ENCODE measurements at regions not wholly inside any gene's neighbourhood (a gene's known extent, or its start where the extent isn't known, plus 50 kb on each side); places are given as distances from the start of the nearest gene placed in this dataset.

GRCh38 chr10:76647301-76647700 is 990.3 kb downstream of the KCNMA1 start:
- Histone ChIP-seq H2BK20ac (ENCODE audit: low read length) (no peak overlapping the region), H2BK120ac (replicated peaks; ENCODE audit: low read depth, low read length) (no peak overlapping the region), H3K4me1 (replicated peaks in 1 of 4; ENCODE audit: control insufficient read depth in 3 of 4, insufficient read depth in 4 of 4, low read length in 3 of 4) (peaks cover 0 to 5% (median 3%) of the 10 kb centered on the region in 4 experiments; a peak in 4 of 7 replicates), H4K8ac (ENCODE audit: extremely low read depth, insufficient read depth, low read length) (no peak overlapping the region), H4K91ac (replicated peaks; ENCODE audit: insufficient read length, low read length) (no peak overlapping the region), H2BK5ac (ENCODE audit: low read depth, low read length) (no peak overlapping the region), H2BK12ac (ENCODE audit: low read depth, low read length) (no peak overlapping the region), H3K27me3 (replicated peaks in 1 of 4; ENCODE audit: control insufficient read depth in 3 of 4, extremely low read depth in 1 of 4, insufficient read depth in 3 of 4, low read length in 3 of 4) (no peaks in the 10 kb centered on the region), H3K79me1 (ENCODE audit: low read depth, low read length) (no peaks in the 10 kb centered on the region), H3K14ac (ENCODE audit: insufficient read length) (no peak overlapping the region), H4K20me1 (replicated peaks in 1 of 2; ENCODE audit: control insufficient read depth in 1 of 2, insufficient read depth in 2 of 2, low read length in 2 of 2) (no peaks in the 10 kb centered on the region), H3K9ac (replicated peaks in 1 of 4; ENCODE audit: extremely low read depth in 1 of 4, low read depth in 3 of 4, low read length in 3 of 4) (no peak overlapping the region), H3K79me2 (ENCODE audit: control insufficient read depth in 1 of 2, insufficient read depth in 2 of 2, low read length in 2 of 2) (no peaks in the 10 kb centered on the region), H3K23me2 (ENCODE audit: low read depth, low read length) (peaks cover 3% of the 10 kb centered on the region; the same call in 1 of the 2 replicates), H2AFZ (ENCODE audit: low read length) (no peak overlapping the region), H3K4ac (replicated peaks; ENCODE audit: insufficient read length, low read depth, low read length) (no peak overlapping the region), H2BK15ac (ENCODE audit: low read length) (no peak overlapping the region), H3K36me3 (ENCODE audit: control insufficient read depth in 2 of 4, insufficient read depth in 4 of 4, low read length in 3 of 4) (no peaks in the 10 kb centered on the region), H3K23ac (ENCODE audit: insufficient read length) (no peak overlapping the region), H3K18ac (ENCODE audit: extremely low read depth, low read length) (no peak overlapping the region), H3K4me3 (ENCODE audit: extremely low read depth in 1 of 4, insufficient read depth in 2 of 4, low read depth in 3 of 4, low read length in 4 of 4) (no peak overlapping the region), H4K5ac (ENCODE audit: insufficient read length, low read depth, low read length) (no peak overlapping the region), H3K4me2 (ENCODE audit: insufficient read depth in 1 of 2, low read depth in 2 of 2, low read length in 2 of 2) (no peak overlapping the region), H3K27ac (ENCODE audit: low read depth, low read length) (no peak overlapping the region), H3K9me3 (ENCODE audit: insufficient read depth in 2 of 2, low read depth in 1 of 2, low read length in 1 of 2) (no peaks in the 10 kb centered on the region), H2AK5ac (ENCODE audit: low read depth, low read length) (no peak overlapping the region), H3K56ac (replicated peaks; ENCODE audit: insufficient read length, low read depth, low read length) (no peak overlapping the region)
- POLR2A ChIA-PET (ENCODE audit: partially characterized antibody): no interaction called here
- 93% methylated on average over 2 of the region's 2 CpGs; no CpG with 5 or more reads in 1 of the 2 experiments for WGBS, 2 experiments (ENCODE audit: extremely low coverage in 1 of 2, insufficient coverage in 1 of 2, insufficient read length in 1 of 2, insufficient replicate concordance in 2 of 2, low coverage in 1 of 2, low lambda C conversion rate in 2 of 2, missing lambda C conversion rate in 1 of 2)
- TF ChIP-seq ZNF274 (IDR thresholded peaks at IDR 0.05; ENCODE audit: borderline replicate concordance, extremely low read depth, low read length) (no peak), ASH2L (IDR thresholded peaks at IDR 0.05; ENCODE audit: low read length) (no peak), SP4 (IDR thresholded peaks at IDR 0.05; ENCODE audit: low read length) (no peak), POU5F1 (IDR thresholded peaks at IDR 0.05; ENCODE audit: low read depth, low read length) (no peak), JUND (IDR thresholded peaks at IDR 0.05; ENCODE audit: low read length) (no peak), RBBP5 (IDR thresholded peaks at IDR 0.05; ENCODE audit: borderline replicate concordance, low read depth, low read length) (no peak), SP1 (IDR thresholded peaks at IDR 0.05; ENCODE audit: low read depth, low read length) (no peak), MAFK (IDR thresholded peaks at IDR 0.05; ENCODE audit: low read depth, low read length) (no peak), EGR1 (IDR thresholded peaks at IDR 0.05; ENCODE audit: borderline replicate concordance, low read depth, low read length) (no peak), CTCF (IDR thresholded peaks at IDR 0.05; ENCODE audit: control extremely low read depth in 1 of 3, insufficient read depth in 1 of 3, low read depth in 1 of 3, low read length in 3 of 3) (no peak), SIX5 (IDR thresholded peaks at IDR 0.05; ENCODE audit: low read depth, low read length) (no peak)
- CTCF ChIA-PET (ENCODE audit: partially characterized antibody): interaction anchor here (0.9 to 1.0 kb wide), 2 partner anchors 15 to 22 kb away, joined by 3 to 4 read pairs; no protein-coding TSS in a partner anchor
- FAIRE-seq: no peak
- no peak for DNase-seq (ENCODE audit: low read depth in 1 of 2, low spot score in 2 of 2)
